GM12873 (cell line): ENCODE measurements at regions not wholly inside any gene's neighbourhood (a gene's known extent, or its start where the extent isn't known, plus 50 kb on each side); places are given as distances from the start of the nearest gene placed in this dataset.

Experiments used
- CTCF ChIP-seq: IDR thresholded peaks from 2 replicates; pipeline ENCODE4 v1.5.1; 2012; ENCODE audit warnings: low read depth, mild to moderate bottlenecking, moderate library complexity, low read length, control low read depth; ENCODE audit not compliant: insufficient read depth; ENCODE audit errors: missing control alignments

DNA sequence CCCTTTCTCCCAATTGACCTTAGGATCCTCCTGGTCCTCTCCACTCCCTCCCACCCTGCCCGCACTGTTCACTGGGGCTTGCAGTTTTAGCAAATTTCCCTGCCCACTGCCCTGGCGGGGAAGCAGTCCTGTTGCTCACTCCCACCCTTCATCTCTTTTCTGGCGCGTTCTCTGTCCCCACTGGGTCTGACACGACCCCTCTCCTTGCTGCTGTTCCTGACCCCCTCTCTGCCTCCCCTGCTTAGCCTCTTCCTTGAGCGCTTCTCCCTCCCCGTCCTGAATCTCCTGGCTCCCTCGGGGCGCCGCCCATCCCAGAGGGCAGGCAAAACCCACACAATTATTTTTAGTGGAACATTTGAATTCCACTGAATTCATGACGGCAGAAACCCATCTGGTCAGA is 1796.4 kb downstream of the TP53TG3F start:
- no peak for TF ChIP-seq CTCF

DNA sequence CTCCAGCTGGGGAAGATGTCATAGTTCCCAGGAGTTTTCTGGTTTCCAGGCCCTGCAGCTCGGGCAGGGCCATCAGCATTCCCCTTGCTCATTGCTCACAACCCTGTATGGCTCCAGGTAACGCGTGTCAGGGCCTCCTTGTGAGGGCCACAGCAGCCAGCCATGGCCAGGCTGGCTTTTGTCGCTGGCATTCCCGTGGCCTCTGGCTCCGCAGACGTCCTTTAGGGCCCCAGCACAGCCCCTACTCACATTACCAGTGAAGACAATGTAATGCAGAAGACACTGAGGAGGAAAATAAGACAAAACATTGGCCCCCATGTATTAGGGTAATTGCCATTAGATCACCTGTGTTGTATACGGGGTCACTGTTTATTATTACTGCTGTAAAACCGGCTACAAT is 1799.0 kb downstream of the TP53TG3F start:
- no peak for TF ChIP-seq CTCF

DNA sequence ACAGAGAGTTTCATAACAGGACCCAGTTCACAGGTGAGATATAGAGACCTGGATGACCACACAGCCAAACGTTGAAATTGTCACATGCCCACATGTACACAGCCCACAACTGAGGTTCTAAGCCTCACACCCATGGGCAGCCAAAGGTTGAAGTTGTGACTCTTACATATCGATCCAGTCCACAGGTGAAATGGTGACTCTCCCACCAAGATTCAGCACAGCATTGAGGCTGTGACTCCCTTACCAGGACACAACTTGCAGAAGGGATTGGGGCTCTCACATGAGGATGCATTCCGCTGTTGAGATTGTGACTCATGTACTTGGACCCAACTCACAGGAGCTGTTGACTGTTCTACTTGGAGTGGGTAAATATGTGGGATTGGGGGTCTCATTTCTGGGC is 1836.4 kb downstream of the TP53TG3F start:
- TF ChIP-seq CTCF = no peak

DNA sequence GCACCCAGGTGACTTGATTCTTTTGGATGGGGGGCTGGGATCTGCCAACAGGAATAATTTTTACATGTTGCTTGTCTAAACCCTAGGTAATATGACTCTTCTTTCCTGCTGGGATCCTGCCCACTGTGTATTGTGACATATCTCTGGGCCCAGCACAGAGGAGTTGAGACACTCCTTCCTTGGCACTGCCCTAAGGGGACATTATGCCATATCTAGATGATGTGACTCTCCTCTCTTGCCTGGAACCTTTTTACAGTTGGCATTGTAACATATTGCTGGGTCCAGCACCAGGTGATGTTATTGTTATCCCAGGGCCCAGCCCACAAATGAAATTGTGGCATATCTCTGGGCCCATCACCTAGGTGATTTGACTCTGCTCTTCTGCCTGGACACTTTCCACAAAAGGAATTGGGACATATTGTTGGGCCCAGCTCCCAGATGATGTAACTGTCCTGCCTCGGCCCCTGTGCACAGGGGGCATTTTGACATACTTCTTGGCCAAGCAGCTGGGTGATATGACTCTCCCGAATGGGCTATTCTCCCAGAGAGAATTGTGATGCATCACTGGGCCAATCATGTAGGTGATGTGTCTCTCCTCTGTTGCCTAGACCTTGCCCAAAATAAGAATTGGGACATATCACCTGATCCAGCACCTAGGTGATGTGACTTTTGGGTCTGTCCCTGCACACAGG is 1837.7 kb downstream of the TP53TG3F start:
- no peak for TF ChIP-seq CTCF

DNA sequence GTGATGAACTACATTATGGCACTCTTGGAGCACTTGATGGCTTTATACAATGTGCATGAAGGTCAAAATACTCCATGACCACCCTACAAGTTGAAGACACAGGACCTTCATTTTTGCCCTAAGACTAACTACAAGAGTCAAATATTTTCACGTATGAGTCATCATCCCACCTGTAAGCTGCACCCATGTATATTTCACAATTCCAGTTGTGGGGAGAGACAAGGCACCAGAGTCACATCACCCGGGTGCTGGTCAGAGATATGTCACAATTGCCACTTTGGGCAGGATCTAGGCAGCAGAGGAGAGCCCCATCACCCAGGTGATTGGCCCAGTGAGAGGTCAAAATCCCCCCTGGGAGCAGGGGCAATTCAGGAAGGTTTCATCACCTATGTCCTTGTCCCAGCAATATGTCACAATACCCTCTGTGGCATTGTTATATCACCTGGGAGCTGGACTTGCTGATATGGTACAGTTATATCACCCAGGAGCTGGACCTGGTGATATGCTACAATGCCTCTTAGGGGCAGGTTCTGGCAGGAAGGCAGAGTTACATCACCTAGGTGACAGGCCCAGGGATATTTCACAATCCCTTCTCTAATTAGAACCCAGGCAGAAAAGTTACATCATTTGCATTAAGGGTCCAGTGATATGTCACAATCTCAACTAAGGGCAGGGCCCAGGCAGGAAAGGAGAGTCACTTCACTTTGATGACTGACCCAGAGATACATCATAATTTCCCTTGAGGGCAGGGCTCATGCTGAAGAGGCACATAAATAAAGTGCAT is 1839.2 kb downstream of the TP53TG3F start:
- TF ChIP-seq CTCF = no peak

GRCh38 chr16:35302859-35303258 is 1843.4 kb downstream of the TP53TG3F start:
- TF ChIP-seq CTCF = no peak

DNA sequence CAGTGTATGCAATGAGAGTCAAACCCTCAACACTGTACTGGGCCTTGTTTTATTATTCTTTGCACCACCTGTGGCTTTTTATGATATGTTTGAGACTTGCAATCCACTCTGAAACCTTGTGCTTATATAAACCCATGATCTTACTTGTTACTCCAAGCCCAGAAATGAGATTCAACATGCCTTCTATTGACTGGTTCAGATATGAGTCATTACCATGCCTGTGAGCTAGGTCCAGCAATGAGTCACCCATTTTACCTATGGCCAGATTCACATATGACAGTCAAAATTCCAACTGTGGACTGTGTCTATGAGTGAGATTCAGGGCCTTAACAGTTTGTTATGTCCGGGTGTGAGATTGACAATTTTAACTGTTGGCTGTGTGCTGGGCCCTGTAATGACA is 1846.1 kb downstream of the TP53TG3F start:
- no peak for TF ChIP-seq CTCF
